Hepatocyte (in vitro differentiated cells): ENCODE measurements at regions not wholly inside any gene's neighbourhood (a gene's known extent, or its start where the extent isn't known, plus 50 kb on each side); places are given as distances from the start of the nearest gene placed in this dataset.

ENCODE experiments used
- EZH2 ChIP-seq: fragments of 200-600 bp; sonication (generic); IDR thresholded peaks from 2 replicates; pipeline ENCODE4 v1.6.1; 2016; ENCODE audit warnings: antibody characterized with exemption, mild to moderate bottlenecking, borderline replicate concordance
- TF ChIP-seq, protein P1 (sequence below): fragments of 200-600 bp; sonication (generic); IDR thresholded peaks from 2 replicates; pipeline ENCODE4 v1.5.1; 2016; ENCODE audit warnings: antibody characterized with exemption, mild to moderate bottlenecking; ENCODE audit not compliant: poor library complexity

DNA sequence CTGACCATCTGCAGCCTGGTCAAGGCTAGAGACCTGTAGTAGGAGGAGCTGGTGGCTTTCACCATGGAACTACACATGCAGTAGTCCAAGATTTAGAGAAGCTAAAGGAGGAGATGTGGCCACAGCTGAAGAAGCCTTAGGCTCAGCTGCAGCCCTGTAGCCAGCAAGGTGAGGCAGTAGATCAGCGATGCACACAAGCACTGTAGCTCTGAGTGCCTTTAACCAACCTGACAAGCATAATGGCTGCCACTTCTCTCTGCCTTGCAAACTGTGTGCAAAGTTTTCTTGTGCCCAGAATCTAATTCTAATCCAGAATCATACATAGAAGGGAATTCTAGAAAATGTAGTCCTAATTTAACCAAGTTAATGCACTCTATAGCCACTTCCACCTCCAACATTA lies 159.0 kb upstream of the ARID2 start:
- TF ChIP-seq, protein P1, sequence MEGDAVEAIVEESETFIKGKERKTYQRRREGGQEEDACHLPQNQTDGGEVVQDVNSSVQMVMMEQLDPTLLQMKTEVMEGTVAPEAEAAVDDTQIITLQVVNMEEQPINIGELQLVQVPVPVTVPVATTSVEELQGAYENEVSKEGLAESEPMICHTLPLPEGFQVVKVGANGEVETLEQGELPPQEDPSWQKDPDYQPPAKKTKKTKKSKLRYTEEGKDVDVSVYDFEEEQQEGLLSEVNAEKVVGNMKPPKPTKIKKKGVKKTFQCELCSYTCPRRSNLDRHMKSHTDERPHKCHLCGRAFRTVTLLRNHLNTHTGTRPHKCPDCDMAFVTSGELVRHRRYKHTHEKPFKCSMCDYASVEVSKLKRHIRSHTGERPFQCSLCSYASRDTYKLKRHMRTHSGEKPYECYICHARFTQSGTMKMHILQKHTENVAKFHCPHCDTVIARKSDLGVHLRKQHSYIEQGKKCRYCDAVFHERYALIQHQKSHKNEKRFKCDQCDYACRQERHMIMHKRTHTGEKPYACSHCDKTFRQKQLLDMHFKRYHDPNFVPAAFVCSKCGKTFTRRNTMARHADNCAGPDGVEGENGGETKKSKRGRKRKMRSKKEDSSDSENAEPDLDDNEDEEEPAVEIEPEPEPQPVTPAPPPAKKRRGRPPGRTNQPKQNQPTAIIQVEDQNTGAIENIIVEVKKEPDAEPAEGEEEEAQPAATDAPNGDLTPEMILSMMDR, result no peak
- TF ChIP-seq EZH2, result no peak
